A549 (cell line): ENCODE measurements at regions not wholly inside any gene's neighbourhood (a gene's known extent, or its start where the extent isn't known, plus 50 kb on each side); places are given as distances from the start of the nearest gene placed in this dataset.

Experiments used
- ATAC-seq, 2 experiments: fragments of 200-7000 bp in 1 of 2; fragments of >200 bp in 1 of 2; cut with Nextera tagmentation in 1 of 2; cut with Tn5 transposase in 1 of 2; 3 replicates each; pipeline versions ENCODE4 v1.8.0 to v1.9.1; 2018 to 2020; ENCODE audit warnings: mild to moderate bottlenecking in 1 of 2, moderate library complexity in 1 of 2
- CTCF ChIA-PET: fragments of 300-600 bp; sonication (Branson Sonifier 250); formaldehyde crosslinking; extraction: SDS; loops from one replicate; lab custom pipeline; 2021; ENCODE audit warnings: antibody characterized with exemption, inconsistent platforms; lab: Yijun Ruan, JAX
- POLR2A ChIA-PET: fragments of 350-600 bp; formaldehyde crosslinking; extraction: SDS; loops from one replicate; lab custom pipeline; 2021; ENCODE audit warnings: antibody characterized with exemption, inconsistent platforms; lab: Yijun Ruan, JAX
- DNase-seq, 2 experiments: peaks; one replicate each; pipeline versions ENCODE4 v3.0.0 to v3.0.0-alpha.2; 2011 to 2016; ENCODE audit warnings: low read depth in 1 of 2, low spot score in 1 of 2
- FAIRE-seq: peaks from 2 replicates; lab custom pipeline; 2011; peaks lifted over from hg19 to GRCh38; lab: Jason Lieb, UNC
- H3K27ac ChIP-seq, 2 experiments: fragments of >200 bp; sonication (Bioruptor Twin); formaldehyde crosslinking; 3 replicates each; pipeline ENCODE4 v1.5.1; 2016 to 2017
- H3K4me1 ChIP-seq: fragments of >200 bp; sonication (Bioruptor Twin); formaldehyde crosslinking; 3 replicates; pipeline ENCODE4 v1.6.1; 2016
- H3K4me2 ChIP-seq: fragments of >200 bp; sonication (Bioruptor Twin); formaldehyde crosslinking; 3 replicates; pipeline ENCODE4 v1.6.1; 2016
- H3K4me3 ChIP-seq: fragments of >200 bp; sonication (Bioruptor Twin); formaldehyde crosslinking; 3 replicates; pipeline ENCODE4 v1.5.1; 2016
- H3K9me3 ChIP-seq: fragments of >200 bp; sonication (Bioruptor Twin); formaldehyde crosslinking; 3 replicates; pipeline ENCODE4 v1.6.1; 2016
- ATOH8 ChIP-seq: fragments of 250-450 bp; sonication (Bioruptor Pico); IDR thresholded peaks from 2 replicates; pipeline ENCODE4 v1.5.0; 2020; ENCODE audit warnings: low read depth, mild to moderate bottlenecking, moderate library complexity
- CBX2 ChIP-seq: fragments of 200-600 bp; sonication (generic); IDR thresholded peaks from 2 replicates; pipeline ENCODE4 v1.6.1; 2016; ENCODE audit warnings: low read depth, mild to moderate bottlenecking, borderline replicate concordance
- CHD2 ChIP-seq: fragments of 150-350 bp; IDR thresholded peaks from 2 replicates; pipeline ENCODE4 v1.6.1; 2014; ENCODE audit warnings: low read length; ENCODE audit not compliant: partially characterized antibody
- CHD4 ChIP-seq: fragments of 200-600 bp; sonication (generic); IDR thresholded peaks from 2 replicates; pipeline ENCODE4 v1.6.1; 2016; ENCODE audit warnings: antibody characterized with exemption, mild to moderate bottlenecking, borderline replicate concordance
- E2F6 ChIP-seq: IDR thresholded peaks from 2 replicates; pipeline ENCODE4 v1.6.1; 2012; ENCODE audit warnings: low read depth, borderline replicate concordance
- ELK1 ChIP-seq: fragments of 150-350 bp; IDR thresholded peaks from 2 replicates; pipeline ENCODE4 v1.6.1; 2014; ENCODE audit warnings: low read depth, mild to moderate bottlenecking, low read length
- EP300 ChIP-seq, 2 experiments: fragments of >200 bp; sonication (Bioruptor Twin); formaldehyde crosslinking; IDR thresholded peaks; 2 replicates in 1 of 2; 3 replicates in 1 of 2; pipeline ENCODE4 v1.6.1; 2016 to 2017
- FOSB ChIP-seq: fragments of 250-450 bp; sonication (Bioruptor Pico); IDR thresholded peaks from 2 replicates; pipeline ENCODE4 v1.5.0; 2020; ENCODE audit warnings: mild to moderate bottlenecking, moderate library complexity
- GATA3 ChIP-seq: IDR thresholded peaks from 2 replicates; pipeline ENCODE4 v1.6.1; 2012; ENCODE audit warnings: borderline replicate concordance
- HES2 ChIP-seq: fragments of >200 bp; sonication (Bioruptor Twin); formaldehyde crosslinking; IDR thresholded peaks from 2 replicates; pipeline ENCODE4 v1.6.1; 2016
- HOXA7 ChIP-seq: fragments of 250-450 bp; sonication (Bioruptor Pico); IDR thresholded peaks from 2 replicates; pipeline ENCODE4 v1.5.0; 2020; ENCODE audit warnings: mild to moderate bottlenecking, moderate library complexity
- RARB ChIP-seq: fragments of 250-450 bp; sonication (Bioruptor Pico); IDR thresholded peaks from 2 replicates; pipeline ENCODE4 v1.8.0; 2021; ENCODE audit warnings: mild to moderate bottlenecking, moderate library complexity
- RCOR1 ChIP-seq: fragments of 150-350 bp; IDR thresholded peaks from 2 replicates; pipeline ENCODE4 v1.6.1; 2014; ENCODE audit warnings: antibody characterized with exemption, low read length, low read depth
- RFX5 ChIP-seq: fragments of 450-650 bp; IDR thresholded peaks from 2 replicates; pipeline ENCODE4 v1.7.1; 2014; ENCODE audit warnings: antibody characterized with exemption, mild to moderate bottlenecking, moderate library complexity
- SMC3 ChIP-seq: fragments of >200 bp; sonication (Bioruptor Twin); formaldehyde crosslinking; IDR thresholded peaks from 3 replicates; pipeline ENCODE4 v1.6.1; 2018; ENCODE audit warnings: inconsistent platforms
- TFCP2L1 ChIP-seq: fragments of 250-450 bp; sonication (Bioruptor Pico); IDR thresholded peaks from 2 replicates; pipeline ENCODE4 v1.5.0; 2021; ENCODE audit warnings: mild to moderate bottlenecking
- USF2 ChIP-seq: fragments of 450-650 bp; IDR thresholded peaks from 2 replicates; pipeline ENCODE4 v1.6.1; 2014; ENCODE audit warnings: antibody characterized with exemption
- ZFP36 ChIP-seq: fragments of 450-650 bp; IDR thresholded peaks from 2 replicates; pipeline ENCODE4 v1.6.1; 2014; ENCODE audit warnings: borderline replicate concordance; ENCODE audit not compliant: partially characterized antibody
- ZNF302 ChIP-seq: fragments of 250-450 bp; sonication (Bioruptor Pico); IDR thresholded peaks from 2 replicates; pipeline ENCODE4 v1.9.0; 2021; ENCODE audit warnings: inconsistent platforms, mild to moderate bottlenecking, moderate library complexity
- WGBS: methylation state at CpG from one replicate; pipeline ENCODE4 v1.1.6; 2017; ENCODE audit errors: missing lambda C conversion rate; 5-methylcytosine and 5-hydroxymethylcytosine counted together

GRCh38 chr6:78517399-78517798, 350.0 kb upstream of the IRAK1BP1 start:
- DNase-seq, result no peak
- no peak overlapping the region for H3K4me3 ChIP-seq
- WGBS, result 13% methylated on average over 2 of the region's 2 CpGs
- no peak for FAIRE-seq
- H3K4me1 ChIP-seq, result no peaks in the 10 kb centered on the region
- no peak overlapping the region for H3K4me2 ChIP-seq
- TF ChIP-seq RCOR1, result no peak
- no peak for TF ChIP-seq USF2
- TF ChIP-seq FOSB (CRISPR knock-in tag), result no peak
- TF ChIP-seq RARB, result no peak
- no peak for TF ChIP-seq CHD4
- no peak for TF ChIP-seq HES2
- no peak for TF ChIP-seq EP300 (IDR thresholded peaks at IDR 0.05)
- no peak for TF ChIP-seq E2F6
- TF ChIP-seq ZNF302, result no peak
- no peak for TF ChIP-seq SMC3
- no peaks in the 10 kb centered on the region for H3K9me3 ChIP-seq
- POLR2A ChIA-PET, result no interaction called here
- CTCF ChIA-PET, result no interaction called here
- H3K27ac ChIP-seq, result no peak overlapping the region
- no peak for ATAC-seq

GRCh38 chr6:78523622-78524021, 343.7 kb upstream of the IRAK1BP1 start:
- H3K4me3 ChIP-seq, result no peak overlapping the region
- H3K9me3 ChIP-seq, result no peaks in the 10 kb centered on the region
- ATAC-seq, result no peak
- H3K27ac ChIP-seq, result no peak overlapping the region
- no peak overlapping the region for H3K4me2 ChIP-seq
- ChIA-PET CTCF (no interaction called here), POLR2A (no interaction called here)
- FAIRE-seq, result no peak
- TF ChIP-seq ATOH8 (CRISPR knock-in tag), result no peak
- DNase-seq, result no peak
- no peaks in the 10 kb centered on the region for H3K4me1 ChIP-seq

- Histone ChIP-seq H3K9me3 (no peaks in the 10 kb centered on the region), H3K4me2 (no peak overlapping the region), H3K4me1 (no peaks in the 10 kb centered on the region), H3K27ac (no peak overlapping the region), H3K4me3 (no peak overlapping the region)
- CTCF ChIA-PET, result no interaction called here
- TF ChIP-seq TFCP2L1 (CRISPR knock-in tag) (no peak), ZFP36 (no peak), ELK1 (no peak), HOXA7 (no peak), RCOR1 (no peak), FOSB (CRISPR knock-in tag) (no peak), GATA3 (no peak), RFX5 (no peak), USF2 (no peak), CBX2 (no peak), CHD2 (no peak), ZNF302 (no peak), CHD4 (no peak)
- DNase-seq, result no peak
- 5% methylated on average over 2 of the region's 2 CpGs for WGBS
- FAIRE-seq, result no peak
- POLR2A ChIA-PET, result no interaction called here
- no peak for ATAC-seq
Observed at GRCh38 chr6:78525976-78526375, 341.4 kb upstream of the IRAK1BP1 start.
